ENCODE measurements at regions not wholly inside any gene's neighbourhood (a gene's known extent, or its start where the extent isn't known, plus 50 kb on each side); places are given as distances from the start of the nearest gene placed in this dataset.

DNA sequence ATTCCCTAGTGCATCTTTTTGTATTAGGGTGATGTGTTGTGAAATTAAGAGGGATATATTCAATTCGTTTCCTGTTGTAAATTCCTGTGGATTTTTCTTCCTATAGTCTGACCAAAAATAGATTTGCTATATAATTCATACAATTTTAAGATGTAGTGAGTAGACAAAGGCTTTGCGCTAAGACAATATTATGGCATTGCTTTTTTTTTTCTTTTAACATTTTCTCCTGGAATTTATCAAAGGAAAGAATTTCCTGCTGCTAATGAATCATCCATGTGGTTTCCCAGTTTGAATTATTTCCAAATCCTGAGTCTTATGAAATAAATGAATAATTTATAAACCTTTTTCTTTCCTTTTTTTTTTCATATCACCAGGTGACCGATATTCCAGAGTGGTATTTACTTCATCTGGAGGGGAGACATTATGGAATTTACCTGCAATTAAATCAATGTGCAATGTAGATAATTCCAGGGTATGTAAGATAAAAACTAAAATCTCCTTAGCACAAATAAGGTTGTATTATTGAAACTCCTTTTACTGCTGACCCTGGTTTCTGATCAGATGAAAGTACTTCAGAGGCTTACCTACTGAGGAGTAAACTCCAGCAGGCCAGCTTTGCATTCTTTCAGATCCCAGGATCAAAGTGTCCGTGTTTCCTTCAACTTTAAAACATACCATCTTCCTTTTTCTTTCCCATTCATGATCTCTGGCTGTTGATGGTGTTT is 148.4 kb downstream of the TLR5 start:
- Histone ChIP-seq H3K4me2 (ENCODE audit: low read depth, low read length, poor library complexity, severe bottlenecking) (no peak overlapping the region), H2AFZ (ENCODE audit: low read length) (no peak overlapping the region), H3K4me1 (ENCODE audit: insufficient read depth, low read length, poor library complexity, severe bottlenecking) (peaks cover 13% of the 10 kb centered on the region), H3K79me2 (ENCODE audit: insufficient read depth, low read length) (no peaks in the 10 kb centered on the region), H3K27me3 (ENCODE audit: insufficient read depth, low read length, poor library complexity, severe bottlenecking) (no peaks in the 10 kb centered on the region), H3K36me3 (ENCODE audit: insufficient read depth, low read length) (no peaks in the 10 kb centered on the region), H3K4me3 (ENCODE audit: low read length, poor library complexity, severe bottlenecking) (no peak overlapping the region), H3K9me3 (ENCODE audit: insufficient read depth, low read depth, low read length) (no peaks in the 10 kb centered on the region), H3K9ac (ENCODE audit: low read depth, low read length, poor library complexity, severe bottlenecking) (no peak overlapping the region), H4K20me1 (ENCODE audit: insufficient read depth, low read length, poor library complexity, severe bottlenecking) (no peaks in the 10 kb centered on the region), H3K9me2 (replicated peaks; ENCODE audit: low read depth, low read length) (no peaks in the 10 kb centered on the region), H3F3A (ENCODE audit: low read depth) (no peaks in the 10 kb centered on the region)
- TF ChIP-seq, protein P1, sequence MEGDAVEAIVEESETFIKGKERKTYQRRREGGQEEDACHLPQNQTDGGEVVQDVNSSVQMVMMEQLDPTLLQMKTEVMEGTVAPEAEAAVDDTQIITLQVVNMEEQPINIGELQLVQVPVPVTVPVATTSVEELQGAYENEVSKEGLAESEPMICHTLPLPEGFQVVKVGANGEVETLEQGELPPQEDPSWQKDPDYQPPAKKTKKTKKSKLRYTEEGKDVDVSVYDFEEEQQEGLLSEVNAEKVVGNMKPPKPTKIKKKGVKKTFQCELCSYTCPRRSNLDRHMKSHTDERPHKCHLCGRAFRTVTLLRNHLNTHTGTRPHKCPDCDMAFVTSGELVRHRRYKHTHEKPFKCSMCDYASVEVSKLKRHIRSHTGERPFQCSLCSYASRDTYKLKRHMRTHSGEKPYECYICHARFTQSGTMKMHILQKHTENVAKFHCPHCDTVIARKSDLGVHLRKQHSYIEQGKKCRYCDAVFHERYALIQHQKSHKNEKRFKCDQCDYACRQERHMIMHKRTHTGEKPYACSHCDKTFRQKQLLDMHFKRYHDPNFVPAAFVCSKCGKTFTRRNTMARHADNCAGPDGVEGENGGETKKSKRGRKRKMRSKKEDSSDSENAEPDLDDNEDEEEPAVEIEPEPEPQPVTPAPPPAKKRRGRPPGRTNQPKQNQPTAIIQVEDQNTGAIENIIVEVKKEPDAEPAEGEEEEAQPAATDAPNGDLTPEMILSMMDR (conservative IDR thresholded peaks at IDR 0.05; ENCODE audit: low read length), result no peak
- TF ChIP-seq EZH2phosphoT487 (IDR thresholded peaks at IDR 0.05; ENCODE audit: borderline replicate concordance), result no peak

DNA sequence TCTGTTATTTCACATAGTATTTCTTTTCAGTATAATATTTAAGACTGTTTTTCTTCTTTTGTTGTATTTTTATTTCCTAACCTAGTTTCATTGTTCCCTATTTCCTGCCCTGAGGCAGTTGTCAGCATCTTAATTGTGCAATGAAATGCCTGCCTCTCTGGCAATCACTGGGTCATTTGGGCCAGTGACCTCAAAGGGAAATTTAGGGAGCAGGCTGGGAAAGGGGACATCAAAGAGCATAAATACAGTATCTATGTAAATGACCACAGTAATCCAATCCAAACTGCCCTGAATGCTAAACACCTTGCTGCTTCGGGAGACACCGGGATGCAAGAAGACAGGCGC is 147.8 kb downstream of the TLR5 start:
- no peaks in the 10 kb centered on the region for H3F3A ChIP-seq (ENCODE audit: low read depth)
- TF ChIP-seq, protein P1 (conservative IDR thresholded peaks at IDR 0.05; ENCODE audit: low read length), result no peak
- TF ChIP-seq EZH2phosphoT487 (IDR thresholded peaks at IDR 0.05; ENCODE audit: borderline replicate concordance), result no peak
- H3K4me1 ChIP-seq (ENCODE audit: insufficient read depth, low read length, poor library complexity, severe bottlenecking), result peaks cover 13% of the 10 kb centered on the region
- H2AFZ ChIP-seq (ENCODE audit: low read length), result no peak overlapping the region
- no peaks in the 10 kb centered on the region for H3K27me3 ChIP-seq (ENCODE audit: insufficient read depth, low read length, poor library complexity, severe bottlenecking)
- no peaks in the 10 kb centered on the region for H3K79me2 ChIP-seq (ENCODE audit: insufficient read depth, low read length)
- no peaks in the 10 kb centered on the region for H3K9me2 ChIP-seq (replicated peaks; ENCODE audit: low read depth, low read length)
- no peaks in the 10 kb centered on the region for H3K9me3 ChIP-seq (ENCODE audit: insufficient read depth, low read depth, low read length)
- H3K4me3 ChIP-seq (ENCODE audit: low read length, poor library complexity, severe bottlenecking), result no peak overlapping the region
- no peak overlapping the region for H3K4me2 ChIP-seq (ENCODE audit: low read depth, low read length, poor library complexity, severe bottlenecking)
- no peak overlapping the region for H3K9ac ChIP-seq (ENCODE audit: low read depth, low read length, poor library complexity, severe bottlenecking)
- H4K20me1 ChIP-seq (ENCODE audit: insufficient read depth, low read length, poor library complexity, severe bottlenecking), result no peaks in the 10 kb centered on the region
- H3K36me3 ChIP-seq (ENCODE audit: insufficient read depth, low read length), result no peaks in the 10 kb centered on the region

DNA sequence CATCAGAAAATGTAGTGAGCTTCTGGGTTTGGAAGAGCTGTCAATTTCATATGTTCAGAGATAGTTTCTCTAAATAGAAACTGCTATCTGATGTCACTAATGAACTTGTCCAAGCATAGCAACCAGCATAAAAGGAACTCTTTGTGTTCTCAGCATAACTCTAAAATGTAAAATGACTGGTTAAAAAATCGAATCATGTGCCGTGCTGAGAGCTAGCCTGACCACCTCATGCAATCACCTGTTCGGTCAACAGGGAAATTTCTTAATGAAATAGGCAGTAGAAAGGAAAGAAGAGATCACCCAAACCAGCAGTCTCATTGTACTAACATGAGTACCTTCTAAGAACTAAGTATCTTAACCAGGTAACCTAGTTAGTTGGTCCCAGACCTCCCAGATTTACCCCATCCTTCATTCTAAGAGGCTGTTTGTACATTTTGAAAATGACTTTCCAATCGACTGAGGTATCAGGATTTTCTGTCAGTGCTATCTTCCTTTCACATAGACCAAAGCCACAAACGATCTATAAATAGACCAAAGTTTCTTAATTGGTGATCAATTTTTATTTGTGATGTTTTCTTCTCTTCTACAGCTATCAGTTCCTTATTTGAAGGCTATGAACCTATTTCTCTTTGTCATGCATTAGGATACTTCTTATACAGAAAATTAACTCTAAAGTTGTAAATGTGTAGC is 147.3 kb downstream of the TLR5 start:
- Histone ChIP-seq H3K36me3 (ENCODE audit: insufficient read depth, low read length) (no peaks in the 10 kb centered on the region), H3K9ac (ENCODE audit: low read depth, low read length, poor library complexity, severe bottlenecking) (no peak overlapping the region), H3K9me3 (ENCODE audit: insufficient read depth, low read depth, low read length) (no peaks in the 10 kb centered on the region), H3F3A (ENCODE audit: low read depth) (no peaks in the 10 kb centered on the region), H2AFZ (ENCODE audit: low read length) (no peak overlapping the region), H3K27me3 (ENCODE audit: insufficient read depth, low read length, poor library complexity, severe bottlenecking) (no peaks in the 10 kb centered on the region), H3K4me3 (ENCODE audit: low read length, poor library complexity, severe bottlenecking) (no peak overlapping the region), H3K4me2 (ENCODE audit: low read depth, low read length, poor library complexity, severe bottlenecking) (no peak overlapping the region), H3K4me1 (ENCODE audit: insufficient read depth, low read length, poor library complexity, severe bottlenecking) (peaks cover 13% of the 10 kb centered on the region), H3K9me2 (replicated peaks; ENCODE audit: low read depth, low read length) (no peaks in the 10 kb centered on the region), H3K79me2 (ENCODE audit: insufficient read depth, low read length) (no peaks in the 10 kb centered on the region), H4K20me1 (ENCODE audit: insufficient read depth, low read length, poor library complexity, severe bottlenecking) (no peaks in the 10 kb centered on the region)
- TF ChIP-seq, protein P1 (conservative IDR thresholded peaks at IDR 0.05; ENCODE audit: low read length), result no peak
- TF ChIP-seq EZH2phosphoT487 (IDR thresholded peaks at IDR 0.05; ENCODE audit: borderline replicate concordance), result no peak

Data from Loucy (cell line).